ENCODE measurements at regions not wholly inside any gene's neighbourhood (a gene's known extent, or its start where the extent isn't known, plus 50 kb on each side); places are given as distances from the start of the nearest gene placed in this dataset.

- intact Hi-C loops (cut with micrococcal nuclease) (no loop called here), dilution Hi-C loops (cut with MboI; ENCODE audit: extremely low pct_ligation_motif_present, low sequenced_read_pairs) (no loop called here)
- Histone ChIP-seq H3K27ac (ENCODE audit: insufficient read depth, low read depth, low read length) (no peak overlapping the region), H3K4me2 (ENCODE audit: insufficient read depth, low read length) (no peak overlapping the region), H3K36me3 (ENCODE audit: control insufficient read depth in 2 of 2, extremely low read depth in 1 of 2, insufficient read depth in 2 of 2, low read length in 2 of 2) (no peaks in the 10 kb centered on the region), H3K9me3 (replicated peaks; ENCODE audit: control insufficient read depth, insufficient read depth, low read length) (no peaks in the 10 kb centered on the region), H3K4me1 (ENCODE audit: control insufficient read depth, extremely low read depth, insufficient read depth, low read length) (no peaks in the 10 kb centered on the region), H3K9ac (replicated peaks; ENCODE audit: extremely low read depth, insufficient read depth, low read length) (no peak overlapping the region), H3K79me2 (ENCODE audit: control insufficient read depth, insufficient read depth, low read length) (no peaks in the 10 kb centered on the region), H3K27me3 (ENCODE audit: control insufficient read depth in 2 of 2, insufficient read depth in 2 of 2, low read length in 2 of 2) (no peaks in the 10 kb centered on the region), H2AFZ (ENCODE audit: low read depth, low read length) (no peak overlapping the region), H3K9me1 (replicated peaks; ENCODE audit: control insufficient read depth, extremely low read depth, insufficient read depth, low read length) (no peaks in the 10 kb centered on the region), H3K4me3 (replicated peaks in 1 of 3; ENCODE audit: insufficient read depth in 1 of 3, low read depth in 1 of 3, low read length in 3 of 3) (no peak overlapping the region), H4K20me1 (replicated peaks; ENCODE audit: control insufficient read depth, extremely low read depth, insufficient read depth, low read length) (no peaks in the 10 kb centered on the region)
- BruUV-seq (replicated peaks) = no TSS peak
- no peak for FAIRE-seq
- ChIA-PET POLR2A (no interaction called here), CTCF (interaction anchor here (1.2 kb wide), 1 partner anchor 12 kb away, joined by 3 read pairs; no protein-coding TSS in a partner anchor)
- TF ChIP-seq MAX (IDR thresholded peaks at IDR 0.05; ENCODE audit: insufficient read depth, insufficient read length) (no peak), CTCF (IDR thresholded peaks at IDR 0.05; ENCODE audit: extremely low read depth in 1 of 2, insufficient read depth in 1 of 2, low read depth in 1 of 2, low read length in 2 of 2) (no peak), MYC (IDR thresholded peaks at IDR 0.05; ENCODE audit: low read depth, low read length) (no peak), FOS (IDR thresholded peaks at IDR 0.05; ENCODE audit: borderline replicate concordance, insufficient read depth, low read length) (no peak), POLR2A (IDR thresholded peaks at IDR 0.05; ENCODE audit: low read depth, low read length) (no peak), GATA2 (IDR thresholded peaks at IDR 0.05; ENCODE audit: insufficient read depth, insufficient read length, low read depth, low read length) (no peak), EZH2 (IDR thresholded peaks at IDR 0.05; ENCODE audit: borderline replicate concordance, low read depth, low read length, severe bottlenecking) (no peak), POLR2AphosphoS5 (IDR thresholded peaks at IDR 0.05; ENCODE audit: insufficient read depth, low read depth, low read length) (no peak), JUN (IDR thresholded peaks at IDR 0.05; ENCODE audit: borderline replicate concordance, insufficient read depth, insufficient read length, low read depth) (no peak)
- no peak for DNase-seq (ENCODE audit: low read depth, low spot score)
These were observed 703.4 kb upstream of the GRAMD2B start for GRCh38 chr5:125719681-125720347.

All from endothelial cell of umbilical vein (primary cell).